Keratinocyte (primary cell): ENCODE measurements at regions not wholly inside any gene's neighbourhood (a gene's known extent, or its start where the extent isn't known, plus 50 kb on each side); places are given as distances from the start of the nearest gene placed in this dataset.

Experiments
- DNase-seq: peaks from one replicate; pipeline ENCODE4 v3.0.0-alpha.2; 2011; ENCODE audit warnings: low read depth, missing footprints, low spot score
- FAIRE-seq: peaks from 2 replicates; lab custom pipeline; 2011; peaks lifted over from hg19 to GRCh38; lab: Jason Lieb, UNC
- H2AFZ ChIP-seq: 2 replicates; pipeline ENCODE4 v1.6.0; 2012; ENCODE audit warnings: low read length, control low read depth, inconsistent platforms; ENCODE audit not compliant: control insufficient read depth
- H3K27ac ChIP-seq: 2 replicates; pipeline ENCODE4 v1.5.1; 2011; ENCODE audit warnings: low read length; ENCODE audit not compliant: control insufficient read depth, insufficient read depth
- H3K27me3 ChIP-seq: 3 replicates; pipeline ENCODE4 v1.6.0; 2011; ENCODE audit warnings: low read length; ENCODE audit not compliant: control insufficient read depth, insufficient read depth; ENCODE audit errors: extremely low read depth
- H3K36me3 ChIP-seq, 2 experiments: 2 replicates in 1 of 2; 3 replicates in 1 of 2; pipeline ENCODE4 v1.5.1; 2011; ENCODE audit warnings: low read length in 2 of 2, mild to moderate bottlenecking in 1 of 2; ENCODE audit not compliant: control insufficient read depth in 2 of 2, insufficient read depth in 2 of 2; ENCODE audit errors: extremely low read depth in 1 of 2
- H3K4me1 ChIP-seq: 3 replicates; pipeline ENCODE4 v1.5.1; 2011; ENCODE audit warnings: low read length; ENCODE audit not compliant: control insufficient read depth, insufficient read depth; ENCODE audit errors: extremely low read depth
- H3K4me2 ChIP-seq: 3 replicates; pipeline ENCODE4 v1.6.0; 2011; ENCODE audit warnings: low read depth, low read length; ENCODE audit not compliant: control insufficient read depth, insufficient read depth; ENCODE audit errors: extremely low read depth
- H3K4me3 ChIP-seq, 3 experiments: fragments of 200-600 bp in 1 of 3; sonication (generic) in 1 of 3; 2 replicates in 2 of 3; 3 replicates in 1 of 3; pipeline ENCODE4 v1.5.1; 2011 to 2016; ENCODE audit warnings: low read length in 3 of 3, mild to moderate bottlenecking in 3 of 3, control low read depth in 2 of 3, inconsistent platforms in 1 of 3, low read depth in 1 of 3, mixed read lengths in 1 of 3, mixed run types in 1 of 3, moderate library complexity in 1 of 3; ENCODE audit not compliant: control insufficient read depth in 2 of 3, insufficient read depth in 2 of 3; ENCODE audit errors: extremely low read depth in 1 of 3
- H3K79me2 ChIP-seq: 2 replicates; pipeline ENCODE4 v1.6.0; 2012; ENCODE audit warnings: low read length; ENCODE audit not compliant: control insufficient read depth, insufficient read depth
- H3K9ac ChIP-seq: 3 replicates; pipeline ENCODE4 v1.6.0; 2011; ENCODE audit warnings: low read length; ENCODE audit not compliant: control insufficient read depth, insufficient read depth; ENCODE audit errors: extremely low read depth
- H3K9me1 ChIP-seq: 3 replicates; pipeline ENCODE4 v1.6.0; 2011; ENCODE audit warnings: low read length; ENCODE audit not compliant: control insufficient read depth, insufficient read depth; ENCODE audit errors: extremely low read depth
- H3K9me3 ChIP-seq: 2 replicates; pipeline ENCODE4 v1.5.1; 2012; ENCODE audit warnings: low read depth, low read length; ENCODE audit not compliant: control insufficient read depth
- H4K20me1 ChIP-seq: 3 replicates; pipeline ENCODE4 v1.6.0; 2011; ENCODE audit warnings: low read length; ENCODE audit not compliant: control insufficient read depth, insufficient read depth; ENCODE audit errors: extremely low read depth
- CTCF ChIP-seq, 3 experiments: IDR thresholded peaks in 1 of 3; conservative IDR thresholded peaks in 1 of 3; optimal IDR thresholded peaks in 1 of 3; 2 replicates in 2 of 3; 3 replicates in 1 of 3; pipeline versions ENCODE3 to v1.5.1; 2011; ENCODE audit warnings: low read length in 3 of 3, mild to moderate bottlenecking in 3 of 3, moderate library complexity in 2 of 3, control low read depth in 1 of 3, inconsistent platforms in 1 of 3; ENCODE audit not compliant: insufficient read depth in 2 of 3; ENCODE audit errors: extremely low read depth in 1 of 3
- EZH2 ChIP-seq: IDR thresholded peaks from one replicate; pipeline ENCODE4 v1.6.1; 2012; ENCODE audit warnings: inconsistent platforms, mild to moderate bottlenecking, low read length, moderate library complexity
- dilution Hi-C: fragments of 300-500 bp; cut with MboI; formaldehyde crosslinking; loops from one replicate; pipeline ENCODE4 v1.7.0; 2020; ENCODE audit warnings: low sequenced_read_pairs; ENCODE audit not compliant: extremely low pct_ligation_motif_present

- Histone ChIP-seq H3K27me3 (no peaks in the 10 kb centered on the region), H4K20me1 (no peaks in the 10 kb centered on the region), H2AFZ (no peak overlapping the region), H3K4me2 (no peak overlapping the region), H3K36me3 (no peaks in the 10 kb centered on the region), H3K79me2 (no peaks in the 10 kb centered on the region), H3K9me1 (no peaks in the 10 kb centered on the region), H3K4me1 (no peaks in the 10 kb centered on the region), H3K27ac (no peak overlapping the region), H3K9ac (no peak overlapping the region), H3K9me3 (no peaks in the 10 kb centered on the region), H3K4me3 (no peak overlapping the region)
- DNase-seq (no peak), FAIRE-seq (no peak)
- TF ChIP-seq CTCF (optimal IDR thresholded peaks at IDR 0.05 in 1 of 3, IDR thresholded peaks at IDR 0.05 in 1 of 3, conservative IDR thresholded peaks at IDR 0.05 in 1 of 3; ENCODE audit: extremely low read depth in 1 of 3, insufficient read depth in 2 of 3, low read length in 3 of 3): no peak
- TF ChIP-seq EZH2: no peak
- dilution Hi-C loops: no loop called here
Measured at GRCh38 chr3:20396335-20396734, 210.3 kb upstream of the SGO1 start.

- DNase-seq (no peak), FAIRE-seq (no peak)
- no peaks in the 10 kb centered on the region for H3K36me3 ChIP-seq
- H3K9me3 ChIP-seq: no peaks in the 10 kb centered on the region
- TF ChIP-seq EZH2 (no peak), CTCF (optimal IDR thresholded peaks at IDR 0.05 in 1 of 3, IDR thresholded peaks at IDR 0.05 in 1 of 3, conservative IDR thresholded peaks at IDR 0.05 in 1 of 3; ENCODE audit: extremely low read depth in 1 of 3, insufficient read depth in 2 of 3, low read length in 3 of 3) (no peak)
- H3K4me2 ChIP-seq: no peak overlapping the region
- H3K27ac ChIP-seq: no peak overlapping the region
- H3K79me2 ChIP-seq: no peaks in the 10 kb centered on the region
- H3K9ac ChIP-seq: no peak overlapping the region
- dilution Hi-C loops: no loop called here
- H3K27me3 ChIP-seq: no peaks in the 10 kb centered on the region
- no peaks in the 10 kb centered on the region for H3K9me1 ChIP-seq
- no peak overlapping the region for H3K4me3 ChIP-seq
- H2AFZ ChIP-seq: no peak overlapping the region
- H3K4me1 ChIP-seq: no peaks in the 10 kb centered on the region
- H4K20me1 ChIP-seq: no peaks in the 10 kb centered on the region
Measured at GRCh38 chr3:20395692-20396091, 209.7 kb upstream of the SGO1 start.
